GM12878 (cell line): ENCODE measurements at regions not wholly inside any gene's neighbourhood (a gene's known extent, or its start where the extent isn't known, plus 50 kb on each side); places are given as distances from the start of the nearest gene placed in this dataset.

ENCODE experiments used
- ATAC-seq: fragments of 200-7000 bp; cut with Tn5 transposase; 3 replicates; pipeline ENCODE4 v1.9.1; 2020; ENCODE audit warnings: mild to moderate bottlenecking, moderate library complexity
- BruUV-seq: library from RNA; stranded (reverse); fragments of 400-500 nt; replicated peaks from 2 replicates; lab custom pipeline; 2021; lab: Mats Ljungman, UMichigan
- CTCF ChIA-PET: fragments of 300-600 bp; sonication (Branson Sonifier 250); formaldehyde crosslinking; extraction: SDS; loops from one replicate; lab custom pipeline; 2021; ENCODE audit warnings: inconsistent platforms; lab: Yijun Ruan, JAX
- POLR2A ChIA-PET: fragments of 350-600 bp; formaldehyde crosslinking; extraction: SDS; loops from one replicate; lab custom pipeline; 2021; ENCODE audit warnings: inconsistent platforms; lab: Charles Lee
- RAD21 ChIA-PET: fragments of 300-600 bp; sonication (Branson Sonifier 250); formaldehyde crosslinking; loops from one replicate; lab custom pipeline; 2023; ENCODE audit warnings: antibody characterized with exemption; ENCODE audit not compliant: unreplicated experiment; lab: Charles Lee
- SMC1A ChIA-PET: fragments of 300-600 bp; sonication (Branson Sonifier 250); formaldehyde crosslinking; loops from one replicate; lab custom pipeline; 2023; ENCODE audit not compliant: unreplicated experiment, uncharacterized antibody; lab: Charles Lee
- DNase-seq: peaks from one replicate; pipeline ENCODE4 v3.0.0-alpha.2; 2011; ENCODE audit warnings: low read depth, low spot score
- FAIRE-seq: peaks from 3 replicates; lab custom pipeline; 2011; peaks lifted over from hg19 to GRCh38; lab: Jason Lieb, UNC
- H2AFZ ChIP-seq: 2 replicates; pipeline ENCODE4 v1.6.0; 2011; ENCODE audit warnings: low read depth, low read length, control low read depth; ENCODE audit not compliant: control insufficient read depth
- H3K27ac ChIP-seq: 2 replicates; pipeline ENCODE4 v1.5.1; 2011; ENCODE audit warnings: control low read depth; ENCODE audit not compliant: control insufficient read depth, insufficient read depth
- H3K27me3 ChIP-seq, 2 experiments: replicated peaks in 1 of 2; 2 replicates each; pipeline versions ENCODE4 v1.6.0 to v1.6.1; 2011; ENCODE audit warnings: low read length in 1 of 2; ENCODE audit not compliant: control insufficient read depth in 2 of 2, insufficient read depth in 2 of 2
- H3K36me3 ChIP-seq, 2 experiments: 2 replicates each; pipeline ENCODE4 v1.5.1; 2011; ENCODE audit warnings: low read length in 1 of 2; ENCODE audit not compliant: control insufficient read depth in 2 of 2, insufficient read depth in 2 of 2
- H3K4me1 ChIP-seq: 2 replicates; pipeline ENCODE4 v1.6.1; 2011; ENCODE audit warnings: mild to moderate bottlenecking, low read length, moderate library complexity, mixed read lengths; ENCODE audit not compliant: control insufficient read depth, insufficient read depth
- H3K4me2 ChIP-seq: 2 replicates; pipeline ENCODE4 v1.6.0; 2011; ENCODE audit warnings: control low read depth; ENCODE audit not compliant: control insufficient read depth, insufficient read depth
- H3K4me3 ChIP-seq: fragments of 200-600 bp; sonication (generic); 2 replicates; pipeline ENCODE4 v1.5.1; 2016
- H3K79me2 ChIP-seq: 2 replicates; pipeline ENCODE4 v1.6.0; 2011; ENCODE audit warnings: low read length; ENCODE audit not compliant: control insufficient read depth, insufficient read depth
- H3K9ac ChIP-seq: 2 replicates; pipeline ENCODE4 v1.8.0; 2011; ENCODE audit warnings: low read length, control low read depth, mixed read lengths; ENCODE audit not compliant: control insufficient read depth, insufficient read depth
- H3K9me3 ChIP-seq: replicated peaks from 3 replicates; pipeline ENCODE4 v1.5.1; 2011; ENCODE audit warnings: mild to moderate bottlenecking, low read length; ENCODE audit not compliant: control insufficient read depth, insufficient read depth
- H4K20me1 ChIP-seq: 2 replicates; pipeline ENCODE4 v1.6.0; 2011; ENCODE audit not compliant: control insufficient read depth, insufficient read depth
- BCL3 ChIP-seq: IDR thresholded peaks from 2 replicates; pipeline ENCODE4 v1.6.1; 2011; ENCODE audit warnings: borderline replicate concordance, low read depth, mild to moderate bottlenecking, moderate library complexity, low read length; ENCODE audit not compliant: insufficient read depth, poor library complexity, severe bottlenecking
- CREM ChIP-seq: IDR thresholded peaks from 2 replicates; pipeline ENCODE4 v1.6.1; 2014; ENCODE audit warnings: antibody characterized with exemption, low read depth
- ESRRA ChIP-seq: IDR thresholded peaks from 2 replicates; pipeline ENCODE4 v1.6.1; 2012; ENCODE audit warnings: mild to moderate bottlenecking, low read length, improper control_type of control experiment
- MTA2 ChIP-seq: fragments of 450-650 bp; IDR thresholded peaks from 2 replicates; pipeline ENCODE4 v1.6.1; 2016; ENCODE audit warnings: low read depth, mild to moderate bottlenecking, moderate library complexity
- POLR2AphosphoS5 ChIP-seq: IDR thresholded peaks from 2 replicates; pipeline ENCODE4 v1.6.1; 2011; ENCODE audit warnings: mild to moderate bottlenecking, low read length, inconsistent platforms
- RB1 ChIP-seq: fragments of 450-650 bp; formaldehyde crosslinking; IDR thresholded peaks from 2 replicates; pipeline ENCODE4 v1.6.1; 2017; ENCODE audit warnings: mild to moderate bottlenecking, borderline replicate concordance
- RFX5 ChIP-seq: IDR thresholded peaks from 2 replicates; pipeline ENCODE4 v1.6.1; 2011; ENCODE audit warnings: low read depth, low read length, improper control_type of control experiment
- TARDBP ChIP-seq: IDR thresholded peaks from 2 replicates; pipeline ENCODE4 v1.6.1; 2016; ENCODE audit warnings: borderline replicate concordance
- TBL1XR1 ChIP-seq: IDR thresholded peaks from 2 replicates; pipeline ENCODE4 v1.6.1; 2012; ENCODE audit warnings: low read depth, low read length, improper control_type of control experiment
- USF1 ChIP-seq: IDR thresholded peaks from 2 replicates; pipeline ENCODE4 v1.6.1; 2011; ENCODE audit warnings: borderline replicate concordance, low read depth, mild to moderate bottlenecking, moderate library complexity, mixed read lengths, low read length; ENCODE audit not compliant: insufficient read depth; ENCODE audit errors: extremely low read length
- ZBED1 ChIP-seq: IDR thresholded peaks from 2 replicates; pipeline ENCODE4 v1.6.1; 2016; ENCODE audit warnings: borderline replicate concordance
- ZBTB33 ChIP-seq: fragments of 450-650 bp; IDR thresholded peaks from 2 replicates; pipeline ENCODE4 v1.6.1; 2017; ENCODE audit warnings: mild to moderate bottlenecking
- ZNF592 ChIP-seq: fragments of 450-650 bp; IDR thresholded peaks from 2 replicates; pipeline ENCODE4 v1.6.1; 2017; ENCODE audit warnings: mild to moderate bottlenecking, moderate library complexity
- WGBS: methylation state at CpG from one replicate; pipeline ENCODE4 v1.1.6; 2016; ENCODE audit warnings: low lambda C conversion rate; ENCODE audit not compliant: insufficient replicate concordance, insufficient coverage; ENCODE audit errors: missing lambda C conversion rate; 5-methylcytosine and 5-hydroxymethylcytosine counted together
- in situ Hi-C: fragments of 300-500 bp; cut with MboI; formaldehyde crosslinking; loops from 9 replicates; pipeline ENCODE4 v1.14.3; 2018; ENCODE audit warnings: mixed read lengths
- intact Hi-C: fragments of 100-400 bp; cut with micrococcal nuclease; formaldehyde crosslinking; loops from one replicate; pipeline ENCODE4 v1.14.2; 2022; ENCODE audit not compliant: unreplicated experiment

- in situ Hi-C loops (no loop called here), intact Hi-C loops (no loop called here)
- no peak overlapping the region for H3K9ac ChIP-seq
- H3K4me3 ChIP-seq, result no peak overlapping the region
- H3K36me3 ChIP-seq, result no peaks in the 10 kb centered on the region
- H3K27ac ChIP-seq, result no peak overlapping the region
- RAD21 ChIA-PET, result no interaction called here
- SMC1A ChIA-PET, result interaction anchor here (1.1 to 1.3 kb wide), 3 partner anchors 13 to 34 kb away, joined by 3 to 4 read pairs (median 3); no protein-coding TSS in a partner anchor
- no peaks in the 10 kb centered on the region for H3K4me1 ChIP-seq
- no TSS peak for BruUV-seq
- ATAC-seq (no peak), DNase-seq (peak; percentile 1), FAIRE-seq (no peak)
- CTCF ChIA-PET, result interaction anchor here (1.1 to 1.5 kb wide), 2 partner anchors 16 to 73 kb away, joined by 3 read pairs; no protein-coding TSS in a partner anchor
- H2AFZ ChIP-seq, result no peak overlapping the region
- H4K20me1 ChIP-seq, result no peaks in the 10 kb centered on the region
- H3K27me3 ChIP-seq, result no peaks in the 10 kb centered on the region
- 0% methylated on average over 1 of the region's 1 CpG for WGBS
- no peaks in the 10 kb centered on the region for H3K9me3 ChIP-seq
- no peak overlapping the region for H3K4me2 ChIP-seq
- POLR2A ChIA-PET, result interaction anchor here (0.6 kb wide), 1 partner anchor 167 kb away, joined by 3 read pairs; no protein-coding TSS in a partner anchor
- no peaks in the 10 kb centered on the region for H3K79me2 ChIP-seq
- TF ChIP-seq ESRRA (no peak), ZBTB33 (no peak), MTA2 (no peak), ZBED1 (no peak), RB1 (no peak), TBL1XR1 (no peak), USF1 (no peak), TARDBP (no peak), RFX5 (no peak), POLR2AphosphoS5 (no peak), CREM (no peak), ZNF592 (no peak), BCL3 (no peak)
Observed at GRCh38 chr4:23734000-23734399, 155.8 kb downstream of the PPARGC1A start.
